GM19395 (cell line): ENCODE measurements at regions not wholly inside any gene's neighbourhood (a gene's known extent, or its start where the extent isn't known, plus 50 kb on each side); places are given as distances from the start of the nearest gene placed in this dataset.

Experiments
- ATAC-seq: cut with Tn5 transposase; IDR thresholded peaks from one replicate; pipeline ENCODE4 v1.9.1; 2021; ENCODE audit warnings: mild to moderate bottlenecking, moderate library complexity; ENCODE audit not compliant: unreplicated experiment

GRCh38 chr16:87244636-87245197 lies 72.5 kb downstream of the C16orf95 start:
- no peak for ATAC-seq

- ATAC-seq = no peak
Observed at GRCh38 chr16:87245511-87245910, 71.7 kb downstream of the C16orf95 start.

DNA sequence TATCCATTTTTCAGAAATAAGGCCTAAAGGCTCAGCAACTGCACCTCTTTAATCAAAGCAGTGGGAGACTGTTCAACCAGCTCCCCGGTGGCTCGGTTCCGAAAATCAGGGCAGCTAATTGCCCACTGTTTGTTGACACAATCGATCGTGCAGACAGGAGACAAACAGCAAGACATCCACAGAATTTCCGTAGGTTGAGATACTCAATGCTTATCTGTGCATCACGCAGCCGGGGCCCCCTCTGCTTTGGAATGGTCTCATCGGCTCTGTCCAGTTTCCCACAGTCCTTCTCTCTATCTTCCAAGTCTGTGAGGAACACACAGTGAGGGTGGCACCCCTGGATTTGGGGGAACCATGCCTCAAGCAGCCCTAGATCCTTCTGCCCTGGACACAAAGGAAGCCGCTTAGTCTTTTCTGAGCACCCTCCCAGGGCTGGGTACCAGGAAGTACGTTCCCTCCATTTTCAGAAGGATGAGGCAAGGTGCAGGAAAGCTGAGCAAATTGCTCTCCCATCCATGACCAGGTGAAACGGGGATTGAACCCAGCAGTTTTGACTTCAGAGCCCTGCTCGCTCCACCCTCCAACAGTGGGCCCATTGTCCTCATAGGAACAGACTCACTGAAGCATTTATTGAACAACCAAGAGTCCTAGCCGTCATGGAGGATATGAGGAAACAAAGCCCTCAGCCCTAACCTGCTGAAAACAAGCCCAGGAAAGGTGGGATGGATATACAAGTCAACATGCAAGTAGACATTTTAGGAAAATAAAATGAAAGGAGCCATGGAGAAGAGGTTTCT lies 70.7 kb downstream of the C16orf95 start:
- no peak for ATAC-seq

DNA sequence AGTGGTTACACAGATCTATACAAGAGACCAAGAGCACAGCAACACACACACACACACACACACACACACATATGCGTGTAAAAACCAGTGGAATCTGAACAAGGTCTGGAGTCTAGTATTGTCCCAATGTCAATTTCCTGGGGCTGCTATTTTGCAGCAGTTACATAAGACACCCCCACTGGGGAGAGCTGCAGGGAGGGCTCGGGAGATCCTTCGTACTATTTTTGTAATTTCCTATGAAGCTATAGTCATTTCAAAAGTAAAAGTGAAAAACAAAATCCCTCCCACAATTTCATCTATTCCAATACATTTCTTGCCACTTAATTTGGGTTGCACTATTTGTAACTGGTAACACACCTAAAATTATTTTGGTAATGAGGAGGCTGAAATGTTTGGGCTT lies 68.5 kb downstream of the C16orf95 start:
- ATAC-seq = no peak

GRCh38 chr16:87249425-87249824 lies 67.8 kb downstream of the C16orf95 start:
- no peak for ATAC-seq

- ATAC-seq = no peak
Observed at GRCh38 chr16:87250431-87250960, 66.7 kb downstream of the C16orf95 start.

- no peak for ATAC-seq
Observed at GRCh38 chr16:87252269-87252970, 64.8 kb downstream of the C16orf95 start.
